Loucy (cell line): ENCODE measurements at regions not wholly inside any gene's neighbourhood (a gene's known extent, or its start where the extent isn't known, plus 50 kb on each side); places are given as distances from the start of the nearest gene placed in this dataset.

Experiments used
- H2AFZ ChIP-seq: fragments of 200-600 bp; sonication (generic); 2 replicates; pipeline ENCODE4 v1.6.0; 2016; ENCODE audit warnings: antibody characterized with exemption, mild to moderate bottlenecking, low read length, moderate library complexity
- H3F3A ChIP-seq: fragments of 200-600 bp; 2 replicates; pipeline ENCODE4 v1.6.0; 2016; ENCODE audit warnings: antibody characterized with exemption, low read depth, mild to moderate bottlenecking
- H3K27me3 ChIP-seq: fragments of 200-600 bp; sonication (generic); 2 replicates; pipeline ENCODE4 v1.6.1; 2014; ENCODE audit warnings: low read length, mild to moderate bottlenecking; ENCODE audit not compliant: insufficient read depth, poor library complexity, severe bottlenecking
- H3K36me3 ChIP-seq: fragments of 200-600 bp; sonication (generic); 2 replicates; pipeline ENCODE4 v1.6.1; 2016; ENCODE audit warnings: low read length; ENCODE audit not compliant: insufficient read depth
- H3K4me1 ChIP-seq: fragments of 200-600 bp; sonication (generic); 2 replicates; pipeline ENCODE4 v1.5.1; 2014; ENCODE audit warnings: low read length, mild to moderate bottlenecking; ENCODE audit not compliant: insufficient read depth, poor library complexity, severe bottlenecking
- H3K4me2 ChIP-seq: fragments of 200-600 bp; sonication (generic); 2 replicates; pipeline ENCODE4 v1.6.0; 2014; ENCODE audit warnings: antibody characterized with exemption, low read length, low read depth, mild to moderate bottlenecking; ENCODE audit not compliant: poor library complexity, severe bottlenecking
- H3K4me3 ChIP-seq: fragments of 200-600 bp; sonication (generic); 2 replicates; pipeline ENCODE4 v1.5.1; 2014; ENCODE audit warnings: low read length, mild to moderate bottlenecking, mixed read lengths; ENCODE audit not compliant: poor library complexity, severe bottlenecking
- H3K79me2 ChIP-seq: fragments of 200-600 bp; sonication (generic); 2 replicates; pipeline ENCODE4 v1.6.1; 2014; ENCODE audit warnings: low read length; ENCODE audit not compliant: insufficient read depth
- H3K9ac ChIP-seq: fragments of 200-600 bp; sonication (generic); 2 replicates; pipeline ENCODE4 v1.6.0; 2014; ENCODE audit warnings: mild to moderate bottlenecking, low read depth, low read length, moderate library complexity; ENCODE audit not compliant: poor library complexity, severe bottlenecking
- H3K9me2 ChIP-seq: fragments of 200-600 bp; sonication (generic); replicated peaks from 2 replicates; pipeline ENCODE4 v1.6.1; 2016; ENCODE audit warnings: low read depth, low read length, mixed read lengths
- H3K9me3 ChIP-seq: fragments of 200-600 bp; sonication (generic); 2 replicates; pipeline ENCODE4 v1.6.1; 2014; ENCODE audit warnings: mild to moderate bottlenecking, antibody characterized with exemption, low read length, low read depth; ENCODE audit not compliant: insufficient read depth
- H4K20me1 ChIP-seq: fragments of 200-600 bp; sonication (generic); 2 replicates; pipeline ENCODE4 v1.6.0; 2014; ENCODE audit warnings: antibody characterized with exemption, low read length, mild to moderate bottlenecking; ENCODE audit not compliant: insufficient read depth, poor library complexity, severe bottlenecking
- CTCF ChIP-seq: fragments of 200-600 bp; sonication (generic); conservative IDR thresholded peaks from 2 replicates; pipeline ENCODE4 v1.5.1; 2014; ENCODE audit warnings: mild to moderate bottlenecking, antibody characterized with exemption, low read length
- EZH2phosphoT487 ChIP-seq: fragments of 200-600 bp; IDR thresholded peaks from 2 replicates; pipeline ENCODE4 v1.6.1; 2018; ENCODE audit warnings: antibody characterized with exemption, mild to moderate bottlenecking, moderate library complexity, borderline replicate concordance

GRCh38 chr18:41268271-41268670 lies 686.8 kb upstream of the PIK3C3 start:
- Histone ChIP-seq H3K27me3 (no peaks in the 10 kb centered on the region), H3K9me3 (no peaks in the 10 kb centered on the region), H2AFZ (no peak overlapping the region)

GRCh38 chr18:41266616-41267015 lies 688.4 kb upstream of the PIK3C3 start:
- Histone ChIP-seq H4K20me1 (no peaks in the 10 kb centered on the region), H3K9ac (no peak overlapping the region), H3F3A (no peaks in the 10 kb centered on the region), H3K36me3 (no peaks in the 10 kb centered on the region), H3K4me3 (no peak overlapping the region), H3K9me2 (no peaks in the 10 kb centered on the region), H3K9me3 (no peaks in the 10 kb centered on the region), H2AFZ (no peak overlapping the region), H3K4me1 (no peaks in the 10 kb centered on the region), H3K27me3 (no peaks in the 10 kb centered on the region), H3K4me2 (no peak overlapping the region), H3K79me2 (no peaks in the 10 kb centered on the region)
- TF ChIP-seq EZH2phosphoT487 = no peak
- TF ChIP-seq CTCF = no peak

More at GRCh38 chr18:41268271-41268670, 686.8 kb upstream of the PIK3C3 start:
- no peaks in the 10 kb centered on the region for H3K36me3 ChIP-seq
- H3K4me3 ChIP-seq = no peak overlapping the region
- no peak overlapping the region for H3K9ac ChIP-seq
- no peaks in the 10 kb centered on the region for H3K4me1 ChIP-seq
- no peaks in the 10 kb centered on the region for H3F3A ChIP-seq
- no peaks in the 10 kb centered on the region for H4K20me1 ChIP-seq
- TF ChIP-seq CTCF (no peak), EZH2phosphoT487 (no peak)
- H3K79me2 ChIP-seq = no peaks in the 10 kb centered on the region
- H3K4me2 ChIP-seq = no peak overlapping the region
- H3K9me2 ChIP-seq = no peaks in the 10 kb centered on the region

- Histone ChIP-seq H3K9me2 (no peaks in the 10 kb centered on the region), H2AFZ (no peak overlapping the region), H3F3A (no peaks in the 10 kb centered on the region), H4K20me1 (no peaks in the 10 kb centered on the region), H3K36me3 (no peaks in the 10 kb centered on the region), H3K4me2 (no peak overlapping the region), H3K9ac (no peak overlapping the region), H3K9me3 (no peaks in the 10 kb centered on the region), H3K4me3 (no peak overlapping the region), H3K79me2 (no peaks in the 10 kb centered on the region), H3K27me3 (no peaks in the 10 kb centered on the region), H3K4me1 (no peaks in the 10 kb centered on the region)
- no peak for TF ChIP-seq EZH2phosphoT487
- no peak for TF ChIP-seq CTCF
Observed at GRCh38 chr18:41266204-41266603, 688.8 kb upstream of the PIK3C3 start.
